Right atrium auricular region (tissue), 2 donors: ENCODE measurements at regions not wholly inside any gene's neighbourhood (a gene's known extent, or its start where the extent isn't known, plus 50 kb on each side); places are given as distances from the start of the nearest gene placed in this dataset.
"Not testable (repeated sequence)": the region's sequence is repeated elsewhere in the genome, so short reads cannot be mapped to it uniquely, and the experiment has no call there.

Experiments
- DNase-seq: peaks from one replicate; pipeline ENCODE4 v3.0.0-alpha.2; 2019; ENCODE audit warnings: low spot score
- H3K27ac ChIP-seq, 2 donors: fragments of 200-600 bp; sonication (generic); 1 replicate in 1 of 2; 2 replicates in 1 of 2; pipeline ENCODE4 v1.5.1; 2016 to 2019
- H3K27me3 ChIP-seq, 2 donors: fragments of 200-600 bp; sonication (generic); one replicate each; pipeline versions ENCODE4 v1.5.1 to v1.6.0; 2017 to 2019
- H3K36me3 ChIP-seq: fragments of 200-600 bp; sonication (generic); one replicate; pipeline ENCODE4 v1.5.1; 2016
- H3K4me1 ChIP-seq, 2 donors: fragments of 200-600 bp; sonication (generic); one replicate each; pipeline versions ENCODE4 v1.5.1 to v1.6.0; 2017 to 2019
- H3K4me3 ChIP-seq, 2 donors: fragments of 200-600 bp; sonication (generic); 1 replicate in 1 of 2; 2 replicates in 1 of 2; pipeline ENCODE4 v1.5.1; 2017 to 2019; ENCODE audit warnings: mild to moderate bottlenecking in 1 of 2, moderate library complexity in 1 of 2
- H3K9me3 ChIP-seq, 2 donors: fragments of 200-600 bp; sonication (generic); one replicate each; pipeline ENCODE4 v1.5.1; 2019
- TF ChIP-seq, protein P1 (sequence below), 2 donors: fragments of 200-600 bp; sonication (generic); IDR thresholded peaks; one replicate each; pipeline ENCODE4 v1.5.1; 2019; ENCODE audit warnings: antibody characterized with exemption in 2 of 2

DNA sequence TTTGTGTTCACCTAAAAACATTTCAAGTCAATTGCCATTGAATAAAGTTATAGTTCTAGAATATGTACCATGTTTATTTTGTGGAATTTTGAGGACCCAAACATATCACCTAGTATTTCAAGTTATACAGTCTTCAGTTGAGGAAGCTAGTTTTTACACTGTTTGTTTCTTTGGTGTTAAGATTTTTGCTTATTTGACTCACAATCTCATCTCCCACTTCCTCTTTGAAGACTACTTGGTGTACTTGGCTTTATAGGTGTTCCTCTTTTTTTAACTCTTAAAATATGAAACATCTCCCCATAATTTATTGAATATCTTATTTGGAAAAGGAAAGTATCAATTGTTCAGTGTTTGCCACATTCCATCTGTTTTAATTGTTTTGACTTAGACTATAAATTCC is 675.4 kb downstream of the RAPGEF2 start:
- Histone ChIP-seq H3K27me3 (no peaks in the 10 kb centered on the region), H3K9me3 (no peaks in the 10 kb centered on the region), H3K4me3 (no peak overlapping the region), H3K36me3 (no peaks in the 10 kb centered on the region), H3K27ac (no peak overlapping the region), H3K4me1 (no peaks in the 10 kb centered on the region)
- TF ChIP-seq, protein P1, sequence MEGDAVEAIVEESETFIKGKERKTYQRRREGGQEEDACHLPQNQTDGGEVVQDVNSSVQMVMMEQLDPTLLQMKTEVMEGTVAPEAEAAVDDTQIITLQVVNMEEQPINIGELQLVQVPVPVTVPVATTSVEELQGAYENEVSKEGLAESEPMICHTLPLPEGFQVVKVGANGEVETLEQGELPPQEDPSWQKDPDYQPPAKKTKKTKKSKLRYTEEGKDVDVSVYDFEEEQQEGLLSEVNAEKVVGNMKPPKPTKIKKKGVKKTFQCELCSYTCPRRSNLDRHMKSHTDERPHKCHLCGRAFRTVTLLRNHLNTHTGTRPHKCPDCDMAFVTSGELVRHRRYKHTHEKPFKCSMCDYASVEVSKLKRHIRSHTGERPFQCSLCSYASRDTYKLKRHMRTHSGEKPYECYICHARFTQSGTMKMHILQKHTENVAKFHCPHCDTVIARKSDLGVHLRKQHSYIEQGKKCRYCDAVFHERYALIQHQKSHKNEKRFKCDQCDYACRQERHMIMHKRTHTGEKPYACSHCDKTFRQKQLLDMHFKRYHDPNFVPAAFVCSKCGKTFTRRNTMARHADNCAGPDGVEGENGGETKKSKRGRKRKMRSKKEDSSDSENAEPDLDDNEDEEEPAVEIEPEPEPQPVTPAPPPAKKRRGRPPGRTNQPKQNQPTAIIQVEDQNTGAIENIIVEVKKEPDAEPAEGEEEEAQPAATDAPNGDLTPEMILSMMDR (IDR thresholded peaks at IDR 0.05): no peak
- no peak for DNase-seq

DNA sequence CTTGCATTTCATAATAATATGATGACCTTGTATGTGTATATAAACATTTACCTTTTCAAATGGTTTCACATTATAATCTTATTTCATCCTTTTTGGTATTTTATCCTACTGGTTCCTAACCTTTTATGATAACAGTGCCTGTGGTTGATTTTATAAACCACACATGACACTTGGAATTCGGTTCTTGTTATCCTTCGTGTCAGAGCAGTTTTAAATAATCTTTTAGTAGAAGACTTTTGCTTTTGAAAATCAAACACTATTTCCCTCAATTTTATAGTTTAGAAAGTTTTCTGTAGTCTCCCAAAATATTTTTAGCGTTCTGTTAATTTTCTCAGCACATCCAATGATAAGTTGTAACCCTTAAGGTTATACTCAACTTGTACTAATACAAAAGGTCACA is 676.8 kb downstream of the RAPGEF2 start:
- TF ChIP-seq, protein P1 (IDR thresholded peaks at IDR 0.05): no peak
- no peaks in the 10 kb centered on the region for H3K36me3 ChIP-seq
- H3K4me1 ChIP-seq: no peaks in the 10 kb centered on the region
- H3K9me3 ChIP-seq: no peaks in the 10 kb centered on the region
- DNase-seq: no peak
- no peaks in the 10 kb centered on the region for H3K27me3 ChIP-seq
- H3K27ac ChIP-seq: no peak overlapping the region
- no peak overlapping the region for H3K4me3 ChIP-seq

DNA sequence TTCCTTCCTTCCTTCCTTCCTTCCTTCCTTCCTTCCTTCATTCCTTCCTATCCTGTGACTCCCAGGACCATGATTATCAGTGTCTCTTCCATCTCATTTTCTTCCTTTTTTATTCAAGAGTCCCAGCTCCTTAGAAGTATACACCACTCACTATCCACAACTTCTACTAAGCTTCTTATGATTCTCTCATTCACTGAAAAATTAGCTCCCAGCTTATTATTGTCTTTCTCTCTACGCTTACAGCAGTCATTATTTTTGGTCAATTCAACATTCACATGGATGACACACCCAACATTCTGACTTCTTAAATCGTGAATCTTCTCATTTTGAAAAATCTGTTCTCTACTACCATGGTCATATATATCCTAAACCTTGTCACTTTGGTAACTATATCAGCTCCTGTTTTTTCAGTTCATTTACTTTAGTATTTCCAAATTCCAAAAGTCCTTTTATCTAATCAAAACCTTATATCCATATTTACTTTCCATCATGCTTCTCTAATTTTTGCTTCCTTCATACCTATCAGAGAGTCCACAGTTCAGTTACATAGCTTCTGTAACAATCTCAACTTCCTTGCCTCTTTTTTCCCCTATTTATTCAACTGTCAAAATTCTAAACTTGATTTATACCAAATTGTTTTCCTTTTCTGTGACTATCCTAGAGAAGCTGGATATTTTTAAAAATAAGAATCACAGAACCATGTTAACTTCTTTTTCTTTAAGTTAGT is 677.5 kb downstream of the RAPGEF2 start:
- no peaks in the 10 kb centered on the region for H3K36me3 ChIP-seq
- no peaks in the 10 kb centered on the region for H3K27me3 ChIP-seq
- no peak overlapping the region for H3K4me3 ChIP-seq
- H3K4me1 ChIP-seq: no peaks in the 10 kb centered on the region
- no peak for DNase-seq
- H3K9me3 ChIP-seq: no peaks in the 10 kb centered on the region
- TF ChIP-seq, protein P1 (IDR thresholded peaks at IDR 0.05): no peak
- H3K27ac ChIP-seq: no peak overlapping the region

DNA sequence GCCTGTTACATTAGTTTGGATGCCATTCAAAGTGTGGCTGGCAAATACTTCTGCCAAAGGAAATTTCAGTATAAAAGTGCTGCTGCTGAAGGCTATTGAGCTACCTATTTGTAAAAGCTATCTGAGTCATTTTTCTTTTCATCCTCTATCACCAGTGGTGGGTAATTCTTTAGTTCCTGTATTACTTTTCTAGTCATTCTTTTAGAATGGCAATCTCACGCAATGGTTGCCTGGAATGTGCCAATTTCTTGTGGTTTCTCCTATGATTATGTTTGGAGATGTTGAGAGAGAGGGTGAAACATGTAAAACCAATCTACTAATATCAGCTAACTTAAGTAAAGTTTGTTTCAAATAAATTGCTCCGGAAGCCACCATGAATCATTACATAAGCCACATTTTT is 685.0 kb downstream of the RAPGEF2 start:
- H3K4me3 ChIP-seq: no peak overlapping the region
- no peak for DNase-seq
- H3K36me3 ChIP-seq: no peaks in the 10 kb centered on the region
- no peaks in the 10 kb centered on the region for H3K4me1 ChIP-seq
- no peak overlapping the region for H3K27ac ChIP-seq
- TF ChIP-seq, protein P1 (IDR thresholded peaks at IDR 0.05): no peak
- no peaks in the 10 kb centered on the region for H3K27me3 ChIP-seq
- no peaks in the 10 kb centered on the region for H3K9me3 ChIP-seq

DNA sequence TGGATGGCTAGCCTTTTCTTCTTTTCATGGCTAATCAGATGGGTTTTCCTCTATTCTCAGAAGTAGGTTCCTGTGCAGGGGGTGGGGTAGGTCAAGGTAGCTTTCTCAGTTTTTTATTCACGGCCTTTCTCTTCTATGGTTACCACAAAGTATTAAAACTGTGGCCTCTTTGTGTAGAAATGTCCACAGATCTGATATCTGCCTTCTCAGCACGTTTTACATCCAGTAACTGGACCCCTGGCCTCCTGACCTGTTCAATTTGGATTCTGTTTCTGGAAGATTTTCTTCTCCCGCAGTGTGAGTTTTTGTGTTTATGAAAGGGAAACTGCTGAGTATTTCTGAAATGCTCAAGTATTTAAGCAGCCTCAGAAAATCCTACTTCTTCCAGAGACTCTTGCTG is 688.5 kb downstream of the RAPGEF2 start:
- no peaks in the 10 kb centered on the region for H3K9me3 ChIP-seq
- TF ChIP-seq, protein P1 (IDR thresholded peaks at IDR 0.05): no peak
- H3K4me3 ChIP-seq: no peak overlapping the region
- H3K36me3 ChIP-seq: no peaks in the 10 kb centered on the region
- H3K27ac ChIP-seq: no peak overlapping the region
- H3K27me3 ChIP-seq: no peaks in the 10 kb centered on the region
- H3K4me1 ChIP-seq: no peaks in the 10 kb centered on the region
- no peak for DNase-seq

DNA sequence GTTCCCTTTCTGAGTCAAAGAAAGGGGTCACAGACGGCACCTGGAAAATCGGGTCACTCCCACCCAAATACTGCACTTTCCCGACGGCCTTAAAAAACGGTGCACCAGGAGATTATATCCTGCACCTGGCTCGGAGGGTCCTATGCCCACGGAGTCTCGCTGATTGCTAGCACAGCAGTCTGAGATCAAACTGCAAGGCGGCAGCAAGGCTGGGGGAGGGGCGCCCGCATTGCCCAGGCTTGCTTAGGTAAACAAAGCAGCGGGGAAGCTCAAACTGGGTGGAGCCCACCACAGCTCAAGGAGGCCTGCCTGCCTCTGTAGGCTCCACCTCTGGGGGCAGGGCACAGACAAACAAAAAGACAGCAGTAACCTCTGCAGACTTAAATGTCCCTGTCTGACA is 701.7 kb downstream of the RAPGEF2 start:
- not testable (repeated sequence) for H3K27me3 ChIP-seq, H3K9me3 ChIP-seq, H3K4me3 ChIP-seq, H3K27ac ChIP-seq, DNase-seq, H3K36me3 ChIP-seq, H3K4me1 ChIP-seq
